Vagina (tissue), 2 donors: ENCODE measurements at regions not wholly inside any gene's neighbourhood (a gene's known extent, or its start where the extent isn't known, plus 50 kb on each side); places are given as distances from the start of the nearest gene placed in this dataset.
"Not testable (repeated sequence)": the region's sequence is repeated elsewhere in the genome, so short reads cannot be mapped to it uniquely, and the experiment has no call there.

Source experiments
- DNase-seq, 2 donors: peaks; one replicate each; pipeline ENCODE4 v3.0.0-alpha.2; 2017; ENCODE audit errors: extremely low spot score in 2 of 2
- H3K27ac ChIP-seq: fragments of 200-600 bp; sonication (generic); one replicate; pipeline ENCODE4 v1.5.1; 2019
- H3K27me3 ChIP-seq: fragments of 200-600 bp; sonication (generic); one replicate; pipeline ENCODE4 v1.5.1; 2019
- H3K36me3 ChIP-seq, 2 donors: fragments of 200-600 bp; sonication (generic); one replicate each; pipeline ENCODE4 v1.5.1; 2017 to 2019
- H3K4me1 ChIP-seq: fragments of 200-600 bp; sonication (generic); one replicate; pipeline ENCODE4 v1.5.1; 2019
- H3K4me3 ChIP-seq, 2 donors: fragments of 200-600 bp; sonication (generic); 1 replicate in 1 of 2; 2 replicates in 1 of 2; pipeline ENCODE4 v1.5.1; 2016 to 2019
- H3K9me3 ChIP-seq: fragments of 200-600 bp; sonication (generic); one replicate; pipeline ENCODE4 v1.5.1; 2019
- POLR2A ChIP-seq, 2 donors: fragments of 450-650 bp; IDR thresholded peaks; one replicate each; pipeline ENCODE4 v1.6.1; 2017; ENCODE audit warnings: antibody characterized with exemption in 2 of 2, mild to moderate bottlenecking in 2 of 2, moderate library complexity in 2 of 2
- POLR2AphosphoS5 ChIP-seq, 2 donors: sonication (generic); formaldehyde crosslinking; IDR thresholded peaks; one replicate each; pipeline ENCODE4 v1.9.0; 2017; ENCODE audit warnings: antibody characterized with exemption in 2 of 2, mild to moderate bottlenecking in 2 of 2, low read depth in 1 of 2; ENCODE audit not compliant: insufficient read depth in 1 of 2
- intact Hi-C: fragments of 100-400 bp; cut with DNase I; formaldehyde crosslinking; loops from one replicate; pipeline ENCODE4 v1.15.1; 2023
- TF ChIP-seq, protein P1 (sequence below), 3 experiments: fragments of 450-650 bp in 2 of 3; fragments of 200-600 bp in 1 of 3; sonication (generic) in 1 of 3; IDR thresholded peaks; one replicate each; pipeline ENCODE4 v1.5.1; 2017 to 2019; ENCODE audit warnings: antibody characterized with exemption in 3 of 3, mild to moderate bottlenecking in 2 of 3, moderate library complexity in 2 of 3

DNA sequence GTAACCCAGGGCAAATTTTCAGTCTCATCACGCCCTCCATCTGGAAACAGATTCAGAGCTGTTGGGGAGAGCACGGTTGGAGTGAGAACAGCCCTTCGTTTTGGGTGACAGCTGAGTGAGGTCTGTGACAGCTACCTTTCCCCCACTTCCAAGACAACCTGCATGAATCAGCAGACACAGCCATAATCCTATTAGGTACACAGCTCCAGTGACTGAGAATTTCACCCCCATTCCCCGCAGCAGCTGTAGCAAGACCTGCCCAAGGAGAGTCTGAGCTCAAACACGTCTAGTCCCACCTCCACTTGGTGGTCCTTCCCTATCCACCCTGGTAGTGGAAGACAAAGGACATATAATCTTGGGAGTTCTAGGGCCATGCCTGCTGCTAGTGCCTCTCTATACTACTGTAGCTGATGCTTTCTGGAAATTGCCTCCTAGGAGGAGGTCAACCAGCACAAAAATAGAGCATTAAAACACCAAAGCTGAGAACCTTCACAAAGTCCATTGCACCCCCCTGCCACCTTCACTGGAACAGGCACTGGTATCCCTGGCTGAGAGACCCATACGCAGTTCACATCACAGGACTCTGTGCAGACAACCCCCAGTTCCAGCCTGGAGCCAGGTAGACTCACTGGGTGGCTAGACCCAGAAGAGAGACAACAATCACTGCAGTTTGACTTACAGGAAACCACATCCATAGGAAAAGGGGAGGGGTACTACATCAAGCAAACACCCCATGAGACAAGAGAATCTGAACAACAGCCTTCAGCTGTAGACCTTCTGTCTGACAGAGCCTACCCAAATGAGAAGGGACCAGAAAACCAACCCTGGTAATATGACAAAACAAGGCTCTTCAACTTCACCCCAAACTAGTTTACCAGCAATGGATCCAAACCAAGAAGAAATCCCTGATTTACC lies 448.6 kb upstream of the CBLB start:
- Histone ChIP-seq H3K27me3 (no peaks in the 10 kb centered on the region), H3K9me3 (no peaks in the 10 kb centered on the region), H3K4me1 (no peaks in the 10 kb centered on the region), H3K27ac (no peak overlapping the region), H3K36me3 (no peaks in the 10 kb centered on the region), H3K4me3 (no peak overlapping the region)
- no peak for DNase-seq
- intact Hi-C loops, result no loop called here
- TF ChIP-seq POLR2AphosphoS5 (IDR thresholded peaks at IDR 0.05; ENCODE audit: insufficient read depth in 1 of 2, low read depth in 1 of 2) (no peak), POLR2A (IDR thresholded peaks at IDR 0.05) (no peak)
- TF ChIP-seq, protein P1, sequence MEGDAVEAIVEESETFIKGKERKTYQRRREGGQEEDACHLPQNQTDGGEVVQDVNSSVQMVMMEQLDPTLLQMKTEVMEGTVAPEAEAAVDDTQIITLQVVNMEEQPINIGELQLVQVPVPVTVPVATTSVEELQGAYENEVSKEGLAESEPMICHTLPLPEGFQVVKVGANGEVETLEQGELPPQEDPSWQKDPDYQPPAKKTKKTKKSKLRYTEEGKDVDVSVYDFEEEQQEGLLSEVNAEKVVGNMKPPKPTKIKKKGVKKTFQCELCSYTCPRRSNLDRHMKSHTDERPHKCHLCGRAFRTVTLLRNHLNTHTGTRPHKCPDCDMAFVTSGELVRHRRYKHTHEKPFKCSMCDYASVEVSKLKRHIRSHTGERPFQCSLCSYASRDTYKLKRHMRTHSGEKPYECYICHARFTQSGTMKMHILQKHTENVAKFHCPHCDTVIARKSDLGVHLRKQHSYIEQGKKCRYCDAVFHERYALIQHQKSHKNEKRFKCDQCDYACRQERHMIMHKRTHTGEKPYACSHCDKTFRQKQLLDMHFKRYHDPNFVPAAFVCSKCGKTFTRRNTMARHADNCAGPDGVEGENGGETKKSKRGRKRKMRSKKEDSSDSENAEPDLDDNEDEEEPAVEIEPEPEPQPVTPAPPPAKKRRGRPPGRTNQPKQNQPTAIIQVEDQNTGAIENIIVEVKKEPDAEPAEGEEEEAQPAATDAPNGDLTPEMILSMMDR (IDR thresholded peaks at IDR 0.05), result no peak

DNA sequence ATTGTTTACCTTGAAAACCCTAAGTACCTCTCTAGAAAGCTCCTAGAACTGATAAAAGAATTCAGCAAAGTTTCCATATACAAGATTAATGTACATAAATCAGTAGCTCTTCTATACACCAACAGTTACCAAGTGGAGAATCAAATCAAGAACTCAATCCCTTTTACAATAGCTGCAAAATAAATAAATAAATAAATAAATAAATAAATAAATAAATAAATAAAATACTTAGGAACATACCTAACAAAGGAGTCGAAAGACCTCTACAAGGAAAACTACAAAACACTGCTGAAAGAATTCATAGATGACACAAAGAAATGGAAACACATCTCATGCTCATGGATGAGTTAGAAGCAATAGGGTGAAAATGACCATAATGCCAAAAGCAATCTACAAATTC lies 452.6 kb upstream of the CBLB start:
- H3K9me3 ChIP-seq, H3K4me1 ChIP-seq, H3K27ac ChIP-seq, H3K4me3 ChIP-seq, intact Hi-C loops, DNase-seq, H3K36me3 ChIP-seq, H3K27me3 ChIP-seq: not testable (repeated sequence)

DNA sequence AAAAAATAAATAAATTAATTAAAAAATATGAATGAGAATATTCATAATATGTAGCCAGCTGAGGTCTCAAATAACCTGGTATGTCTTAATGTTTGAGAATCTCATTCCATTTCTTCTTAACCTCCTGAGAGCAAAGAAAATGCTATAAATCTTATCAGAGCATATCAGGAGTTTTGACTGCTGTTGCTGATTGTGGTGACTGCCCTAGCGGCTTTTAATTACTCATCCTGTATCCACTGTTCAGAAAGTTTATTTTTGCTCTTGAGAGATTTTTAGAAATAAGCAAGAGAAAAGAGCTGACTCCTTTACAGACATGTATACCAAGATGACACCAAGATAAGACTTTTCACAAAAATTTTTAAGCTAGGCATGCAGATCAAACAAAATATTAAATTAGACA lies 454.8 kb upstream of the CBLB start:
- H3K27me3 ChIP-seq, result no peaks in the 10 kb centered on the region
- DNase-seq, result no peak
- intact Hi-C loops, result no loop called here
- TF ChIP-seq, protein P1 (IDR thresholded peaks at IDR 0.05), result no peak
- no peak for TF ChIP-seq POLR2AphosphoS5 (IDR thresholded peaks at IDR 0.05; ENCODE audit: insufficient read depth in 1 of 2, low read depth in 1 of 2)
- no peak for TF ChIP-seq POLR2A (IDR thresholded peaks at IDR 0.05)
- no peak overlapping the region for H3K4me3 ChIP-seq
- no peaks in the 10 kb centered on the region for H3K4me1 ChIP-seq
- no peak overlapping the region for H3K27ac ChIP-seq
- H3K9me3 ChIP-seq, result peaks cover 7% of the 10 kb centered on the region
- no peaks in the 10 kb centered on the region for H3K36me3 ChIP-seq

DNA sequence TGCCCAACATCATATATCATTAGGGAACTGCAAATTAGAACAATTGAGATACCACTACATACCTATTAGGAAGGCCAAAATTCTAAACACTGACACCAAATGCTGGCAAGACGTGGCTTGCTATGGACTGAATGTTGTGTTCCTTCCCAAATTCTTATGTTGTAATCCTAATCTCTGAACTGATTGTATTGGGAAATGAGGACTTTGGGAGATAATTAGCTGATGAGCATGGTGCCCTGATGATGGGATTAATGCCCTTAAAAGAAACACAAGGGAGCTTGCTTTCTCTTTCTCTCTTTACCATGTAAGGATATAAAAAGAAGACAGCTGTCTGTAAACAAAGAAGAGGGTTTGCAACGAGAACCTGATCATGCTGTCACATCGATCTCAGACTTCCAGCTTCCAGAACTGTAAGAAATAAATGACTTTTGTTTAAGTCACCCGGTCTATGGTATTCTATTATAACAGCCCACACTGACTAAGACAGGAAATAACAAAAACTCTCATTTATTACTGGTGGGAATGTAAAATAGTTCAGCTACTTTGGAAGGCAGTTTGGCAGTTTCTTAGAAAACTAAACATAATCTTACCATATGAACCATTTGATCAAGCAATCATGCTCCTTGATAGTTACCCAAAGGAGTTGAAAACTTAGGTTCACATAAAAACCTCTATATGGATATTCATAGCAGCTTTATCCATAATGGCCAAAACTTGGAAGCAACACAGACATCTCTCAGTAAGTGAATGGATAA lies 458.3 kb upstream of the CBLB start:
- no peak for TF ChIP-seq POLR2A (IDR thresholded peaks at IDR 0.05)
- TF ChIP-seq, protein P1 (IDR thresholded peaks at IDR 0.05), result no peak
- no peak for TF ChIP-seq POLR2AphosphoS5 (IDR thresholded peaks at IDR 0.05; ENCODE audit: insufficient read depth in 1 of 2, low read depth in 1 of 2)
- Histone ChIP-seq H3K4me3 (no peak overlapping the region), H3K27ac (no peak overlapping the region), H3K9me3 (peaks cover 7% of the 10 kb centered on the region), H3K27me3 (no peaks in the 10 kb centered on the region), H3K36me3 (no peaks in the 10 kb centered on the region), H3K4me1 (no peaks in the 10 kb centered on the region)
- intact Hi-C loops, result no loop called here
- no peak for DNase-seq

DNA sequence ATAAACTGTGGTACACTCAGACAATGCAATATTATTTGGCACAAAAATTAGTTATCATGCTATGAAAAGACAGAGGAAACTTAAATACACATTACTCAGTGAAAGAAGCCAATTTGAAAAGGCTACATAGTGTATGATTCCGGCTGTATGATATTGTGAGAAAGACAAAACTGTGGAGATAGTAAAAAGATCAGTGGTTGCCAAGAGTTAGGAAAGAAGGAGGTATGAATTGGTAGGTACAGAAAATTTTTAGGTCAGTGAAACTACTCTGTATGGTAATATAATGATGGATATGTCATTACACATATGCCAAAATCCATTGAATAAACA lies 458.8 kb upstream of the CBLB start:
- TF ChIP-seq POLR2AphosphoS5 (IDR thresholded peaks at IDR 0.05; ENCODE audit: insufficient read depth in 1 of 2, low read depth in 1 of 2) (no peak), POLR2A (IDR thresholded peaks at IDR 0.05) (no peak)
- TF ChIP-seq, protein P1 (IDR thresholded peaks at IDR 0.05), result no peak
- Histone ChIP-seq H3K4me3 (no peak overlapping the region), H3K4me1 (no peaks in the 10 kb centered on the region), H3K36me3 (no peaks in the 10 kb centered on the region), H3K27me3 (no peaks in the 10 kb centered on the region), H3K9me3 (peaks cover 7% of the 10 kb centered on the region), H3K27ac (no peak overlapping the region)
- intact Hi-C loops, result no loop called here
- DNase-seq, result no peak
